NT2/D1 (cell line): ENCODE measurements at regions not wholly inside any gene's neighbourhood (a gene's known extent, or its start where the extent isn't known, plus 50 kb on each side); places are given as distances from the start of the nearest gene placed in this dataset.

Experiments
- DNase-seq: peaks from one replicate; pipeline ENCODE4 v3.0.0-alpha.2; 2011; ENCODE audit warnings: low read depth, low spot score
- H3K27me3 ChIP-seq: 2 replicates; pipeline ENCODE4 v1.6.0; 2011; ENCODE audit warnings: mild to moderate bottlenecking; ENCODE audit not compliant: insufficient read length, insufficient read depth
- H3K36me3 ChIP-seq: 2 replicates; pipeline ENCODE4 v1.6.1; 2011; ENCODE audit warnings: mild to moderate bottlenecking, low read length, mixed read lengths; ENCODE audit not compliant: insufficient read depth, insufficient read length
- H3K4me1 ChIP-seq: 2 replicates; pipeline ENCODE4 v1.5.1; 2011; ENCODE audit not compliant: insufficient read depth, insufficient read length
- H3K4me3 ChIP-seq: 2 replicates; pipeline ENCODE4 v1.5.1; 2011; ENCODE audit warnings: low read depth; ENCODE audit not compliant: insufficient read length
- H3K9ac ChIP-seq: 2 replicates; pipeline ENCODE4 v1.6.0; 2011; ENCODE audit warnings: low read depth; ENCODE audit not compliant: insufficient read length
- H3K9me3 ChIP-seq: 2 replicates; pipeline ENCODE4 v1.5.1; 2011; ENCODE audit warnings: mild to moderate bottlenecking, low read length; ENCODE audit not compliant: insufficient read depth
- SUZ12 ChIP-seq: IDR thresholded peaks from 2 replicates; pipeline ENCODE4 v1.6.1; 2011; ENCODE audit not compliant: insufficient read length, insufficient read depth; ENCODE audit errors: extremely low read depth
- YY1 ChIP-seq: IDR thresholded peaks from 2 replicates; pipeline ENCODE4 v1.6.1; 2011; ENCODE audit not compliant: insufficient read length, insufficient read depth
- ZNF274 ChIP-seq: IDR thresholded peaks from 2 replicates; pipeline ENCODE4 v1.6.1; 2011; ENCODE audit warnings: mild to moderate bottlenecking, low read depth, low read length

- TF ChIP-seq SUZ12 (no peak), ZNF274 (no peak), YY1 (no peak)
- Histone ChIP-seq H3K9me3 (no peaks in the 10 kb centered on the region), H3K4me1 (peaks cover 5% of the 10 kb centered on the region), H3K36me3 (no peaks in the 10 kb centered on the region), H3K4me3 (no peak overlapping the region), H3K9ac (no peak overlapping the region), H3K27me3 (no peaks in the 10 kb centered on the region)
- DNase-seq = no peak
These were observed 396.8 kb downstream of the NUAK1 start for GRCh38 chr12:105741786-105742566.

- no peak for TF ChIP-seq ZNF274
- no peak for TF ChIP-seq YY1
- no peak for TF ChIP-seq SUZ12
- H3K9ac ChIP-seq = no peak overlapping the region
- peaks cover 5% of the 10 kb centered on the region for H3K4me1 ChIP-seq
- no peaks in the 10 kb centered on the region for H3K36me3 ChIP-seq
- no peaks in the 10 kb centered on the region for H3K9me3 ChIP-seq
- no peak overlapping the region for H3K4me3 ChIP-seq
- DNase-seq = no peak
- no peaks in the 10 kb centered on the region for H3K27me3 ChIP-seq
These were observed 396.2 kb downstream of the NUAK1 start for GRCh38 chr12:105742567-105742874.

GRCh38 chr12:105744371-105745058 lies 394.2 kb downstream of the NUAK1 start:
- H3K4me3 ChIP-seq = no peak overlapping the region
- peak; percentile 74 for DNase-seq

GRCh38 chr12:105745811-105746210 lies 392.9 kb downstream of the NUAK1 start:
- DNase-seq = no peak
- Histone ChIP-seq H3K36me3 (no peaks in the 10 kb centered on the region), H3K27me3 (no peaks in the 10 kb centered on the region), H3K4me1 (peaks cover 2% of the 10 kb centered on the region), H3K9ac (no peak overlapping the region), H3K4me3 (no peak overlapping the region), H3K9me3 (no peaks in the 10 kb centered on the region)
- TF ChIP-seq SUZ12 (no peak), ZNF274 (no peak)

More at GRCh38 chr12:105744371-105745058, 394.2 kb downstream of the NUAK1 start:
- TF ChIP-seq ZNF274 = no peak
- no peak for TF ChIP-seq YY1
- no peak for TF ChIP-seq SUZ12
- Histone ChIP-seq H3K9ac (no peak overlapping the region), H3K36me3 (no peaks in the 10 kb centered on the region), H3K9me3 (no peaks in the 10 kb centered on the region), H3K27me3 (no peaks in the 10 kb centered on the region), H3K4me1 (peaks cover 3% of the 10 kb centered on the region)

GRCh38 chr12:105748806-105749600 lies 389.8 kb downstream of the NUAK1 start:
- H3K27me3 ChIP-seq = no peaks in the 10 kb centered on the region
- no peak overlapping the region for H3K9ac ChIP-seq
- TF ChIP-seq SUZ12 (no peak), ZNF274 (no peak), YY1 (no peak)
- H3K4me3 ChIP-seq = no peak overlapping the region
- no peak for DNase-seq
- no peaks in the 10 kb centered on the region for H3K36me3 ChIP-seq
- no peaks in the 10 kb centered on the region for H3K9me3 ChIP-seq
- H3K4me1 ChIP-seq = no peaks in the 10 kb centered on the region

GRCh38 chr12:105750096-105750495 lies 388.7 kb downstream of the NUAK1 start:
- Histone ChIP-seq H3K9me3 (no peaks in the 10 kb centered on the region), H3K9ac (no peak overlapping the region), H3K4me3 (no peak overlapping the region), H3K4me1 (no peaks in the 10 kb centered on the region), H3K27me3 (no peaks in the 10 kb centered on the region), H3K36me3 (no peaks in the 10 kb centered on the region)
- no peak for TF ChIP-seq SUZ12
- TF ChIP-seq YY1 = no peak
- TF ChIP-seq ZNF274 = no peak
- no peak for DNase-seq

- H3K4me3 ChIP-seq = no peak overlapping the region
- no peak overlapping the region for H3K9ac ChIP-seq
- no peak for TF ChIP-seq ZNF274
- TF ChIP-seq SUZ12 = no peak
- no peak for TF ChIP-seq YY1
- no peak for DNase-seq
- H3K9me3 ChIP-seq = no peaks in the 10 kb centered on the region
- H3K4me1 ChIP-seq = no peaks in the 10 kb centered on the region
- no peaks in the 10 kb centered on the region for H3K27me3 ChIP-seq
- no peaks in the 10 kb centered on the region for H3K36me3 ChIP-seq
These were observed 384.4 kb downstream of the NUAK1 start for GRCh38 chr12:105754313-105754712.
